Astrocyte of the spinal cord (primary cell): ENCODE measurements at regions not wholly inside any gene's neighbourhood (a gene's known extent, or its start where the extent isn't known, plus 50 kb on each side); places are given as distances from the start of the nearest gene placed in this dataset.

Source experiments
- DNase-seq: peaks from one replicate; pipeline ENCODE4 v3.0.0; 2011; ENCODE audit warnings: low read depth, low spot score
- H3K4me3 ChIP-seq: 2 replicates; pipeline ENCODE4 v1.5.1; 2011; ENCODE audit warnings: low read depth, mild to moderate bottlenecking, low read length, moderate library complexity
- in situ Hi-C: cut with HindIII; loops from 2 replicates; pipeline ENCODE4 v1.10.0; 2017; ENCODE audit warnings: low sequenced_read_pairs
- TF ChIP-seq, protein P1 (sequence below): IDR thresholded peaks from 2 replicates; pipeline ENCODE4 v1.5.1; 2012; ENCODE audit warnings: low read depth, mild to moderate bottlenecking, low read length, inconsistent platforms

DNA sequence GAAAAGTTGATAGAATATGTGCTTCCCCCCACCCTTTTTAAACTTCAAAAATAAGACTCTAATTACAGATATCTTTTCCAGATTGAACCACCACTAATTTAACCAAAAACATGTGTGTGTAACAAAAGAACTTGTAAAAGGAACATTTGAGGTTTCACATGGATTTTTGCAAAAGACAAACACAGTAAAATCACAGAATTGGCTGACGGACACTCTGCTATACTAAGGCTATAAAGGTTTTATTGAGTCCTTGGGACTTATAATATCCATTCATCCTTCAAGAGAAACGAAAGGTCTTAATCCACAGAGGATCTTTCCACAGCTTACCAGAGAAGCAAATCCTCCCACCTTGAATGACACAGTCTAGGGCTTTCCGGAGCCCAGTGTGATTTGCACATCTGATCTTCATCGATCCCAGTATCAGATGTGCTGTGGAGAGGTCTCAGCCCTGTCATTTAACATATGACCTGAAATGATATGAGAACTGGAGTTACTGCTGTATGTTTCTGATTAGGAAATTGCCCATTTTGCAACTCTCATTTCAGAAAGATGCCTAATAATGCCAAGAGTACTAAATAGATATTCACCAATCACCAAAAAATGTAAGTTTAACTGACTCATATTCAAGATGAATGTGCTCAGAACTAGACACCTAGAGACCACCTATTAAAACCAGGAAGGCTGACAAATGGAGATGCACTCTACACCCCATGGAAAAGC is 256.5 kb upstream of the FBXL7 start:
- no peak overlapping the region for H3K4me3 ChIP-seq
- in situ Hi-C loops = no loop called here
- TF ChIP-seq, protein P1, sequence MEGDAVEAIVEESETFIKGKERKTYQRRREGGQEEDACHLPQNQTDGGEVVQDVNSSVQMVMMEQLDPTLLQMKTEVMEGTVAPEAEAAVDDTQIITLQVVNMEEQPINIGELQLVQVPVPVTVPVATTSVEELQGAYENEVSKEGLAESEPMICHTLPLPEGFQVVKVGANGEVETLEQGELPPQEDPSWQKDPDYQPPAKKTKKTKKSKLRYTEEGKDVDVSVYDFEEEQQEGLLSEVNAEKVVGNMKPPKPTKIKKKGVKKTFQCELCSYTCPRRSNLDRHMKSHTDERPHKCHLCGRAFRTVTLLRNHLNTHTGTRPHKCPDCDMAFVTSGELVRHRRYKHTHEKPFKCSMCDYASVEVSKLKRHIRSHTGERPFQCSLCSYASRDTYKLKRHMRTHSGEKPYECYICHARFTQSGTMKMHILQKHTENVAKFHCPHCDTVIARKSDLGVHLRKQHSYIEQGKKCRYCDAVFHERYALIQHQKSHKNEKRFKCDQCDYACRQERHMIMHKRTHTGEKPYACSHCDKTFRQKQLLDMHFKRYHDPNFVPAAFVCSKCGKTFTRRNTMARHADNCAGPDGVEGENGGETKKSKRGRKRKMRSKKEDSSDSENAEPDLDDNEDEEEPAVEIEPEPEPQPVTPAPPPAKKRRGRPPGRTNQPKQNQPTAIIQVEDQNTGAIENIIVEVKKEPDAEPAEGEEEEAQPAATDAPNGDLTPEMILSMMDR = no peak
- DNase-seq = no peak

DNA sequence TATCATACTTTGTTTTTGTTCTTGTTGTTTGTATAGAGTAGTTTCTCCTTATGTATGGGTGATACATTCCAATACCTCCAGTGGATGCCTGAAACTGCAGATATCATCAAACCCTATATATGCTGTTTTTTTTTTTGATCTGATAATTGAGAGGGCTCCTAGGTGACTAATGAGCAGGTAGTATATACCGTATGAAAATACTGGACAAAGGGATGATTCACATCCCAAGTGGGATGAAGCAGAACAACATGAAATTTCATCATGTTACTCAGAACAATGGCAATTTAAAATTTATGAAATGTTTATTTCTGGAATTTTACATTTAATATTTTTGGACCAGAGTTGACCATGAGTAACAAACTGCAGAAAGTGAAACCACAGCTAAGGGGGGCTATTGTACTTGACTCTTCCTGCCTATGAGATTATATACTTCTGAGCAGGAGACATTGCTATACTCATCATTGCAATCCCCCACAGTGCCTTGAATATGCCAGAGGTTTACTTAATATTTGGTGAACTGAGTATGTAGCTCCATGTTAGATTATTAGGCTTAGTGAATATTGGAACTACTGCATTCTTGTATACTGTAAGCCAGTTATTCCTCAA is 258.7 kb upstream of the FBXL7 start:
- TF ChIP-seq, protein P1 = no peak
- DNase-seq = no peak
- no peak overlapping the region for H3K4me3 ChIP-seq
- in situ Hi-C loops = no loop called here

DNA sequence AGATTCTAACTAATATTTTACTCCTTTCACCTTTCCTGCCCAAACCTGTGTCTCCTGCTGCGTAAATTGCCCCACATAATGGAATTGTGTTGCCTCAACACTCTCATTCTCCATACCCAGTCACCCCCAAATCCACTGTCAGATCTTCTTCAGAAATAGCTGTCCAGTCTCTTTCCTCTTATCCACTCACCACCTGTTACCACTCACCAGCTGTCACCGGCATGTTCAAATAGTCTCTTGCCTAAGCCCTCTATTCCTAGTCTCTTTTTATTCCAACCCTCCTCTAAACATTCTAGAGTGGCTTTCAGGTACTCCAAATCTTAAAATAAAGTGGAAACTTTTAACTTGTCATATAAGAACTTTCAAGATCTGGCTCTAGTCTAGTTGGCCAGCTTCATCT is 262.0 kb upstream of the FBXL7 start:
- in situ Hi-C loops = no loop called here
- TF ChIP-seq, protein P1 = no peak
- H3K4me3 ChIP-seq = no peak overlapping the region
- DNase-seq = no peak

DNA sequence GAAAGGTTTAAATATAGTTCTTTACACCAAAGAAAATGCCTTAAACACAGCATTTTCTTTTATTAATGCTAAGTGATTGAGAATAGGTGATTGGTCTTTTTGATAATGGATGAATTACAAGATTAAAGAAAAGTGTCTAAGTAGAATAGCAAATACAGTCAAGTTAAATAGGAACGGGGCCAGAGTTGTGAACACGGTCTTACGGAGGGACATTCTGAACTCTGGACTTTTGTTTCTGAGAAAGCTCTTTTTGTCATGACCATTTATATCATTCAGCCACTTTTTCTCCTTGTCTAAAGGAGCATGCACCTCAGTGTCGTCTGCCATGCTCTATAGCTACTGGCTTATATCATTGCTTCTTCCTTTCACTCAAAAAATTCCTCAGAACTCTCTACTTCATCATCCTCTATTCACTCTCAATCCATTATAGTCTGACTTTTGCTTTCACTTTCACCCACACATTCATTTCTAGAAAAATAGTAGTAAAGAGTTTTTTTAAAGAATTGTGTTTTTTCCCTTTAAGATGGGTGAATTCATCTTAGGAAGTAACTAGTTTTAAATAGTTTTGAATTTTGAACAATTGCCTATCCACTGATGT is 263.0 kb upstream of the FBXL7 start:
- TF ChIP-seq, protein P1 = no peak
- in situ Hi-C loops = no loop called here
- DNase-seq = peak; percentile 15
- peak overlapping the region; percentile 14 for H3K4me3 ChIP-seq

DNA sequence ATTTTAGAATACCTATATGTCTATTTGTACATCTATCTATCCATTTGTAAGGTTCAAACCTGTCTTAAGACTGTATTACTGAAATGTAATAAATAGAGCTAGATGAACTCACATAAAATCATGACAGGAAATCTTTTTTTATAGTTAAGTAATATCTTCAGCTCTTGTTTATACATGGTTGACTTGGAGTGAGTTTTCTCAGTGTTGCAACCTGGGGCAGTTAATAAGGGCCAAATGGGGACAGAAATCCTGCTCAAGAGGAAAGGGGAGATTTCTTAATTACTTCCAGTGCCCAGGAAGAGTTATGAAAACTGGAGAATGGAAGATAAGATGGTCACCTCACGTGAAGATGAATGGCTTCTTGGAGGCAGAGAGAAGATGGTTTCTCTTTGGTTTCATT is 265.1 kb upstream of the FBXL7 start:
- no peak for DNase-seq
- no peak overlapping the region for H3K4me3 ChIP-seq
- TF ChIP-seq, protein P1 = no peak
- in situ Hi-C loops = no loop called here

DNA sequence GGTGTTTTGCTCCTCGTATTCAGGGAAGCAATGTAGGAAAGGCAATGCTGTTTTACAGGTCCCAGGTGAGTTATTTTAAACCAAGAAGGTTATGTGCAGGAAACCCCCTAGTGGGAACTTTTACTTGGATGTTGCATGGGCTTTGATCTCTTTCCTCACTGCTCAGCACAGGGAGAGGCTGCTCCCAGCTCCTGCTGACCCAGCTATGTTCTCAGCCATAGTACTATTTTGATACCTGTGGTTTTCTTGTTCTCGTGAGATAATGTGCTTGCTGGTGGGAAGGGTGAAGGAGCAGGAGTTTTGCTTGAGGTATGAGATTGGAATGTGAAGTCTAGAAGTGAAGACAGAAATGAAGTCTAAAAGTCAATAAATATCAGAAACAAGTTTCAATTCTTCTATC is 265.6 kb upstream of the FBXL7 start:
- no peak overlapping the region for H3K4me3 ChIP-seq
- in situ Hi-C loops = no loop called here
- TF ChIP-seq, protein P1 = no peak
- peak; percentile 59 for DNase-seq
